ENCODE measurements at regions not wholly inside any gene's neighbourhood (a gene's known extent, or its start where the extent isn't known, plus 50 kb on each side); places are given as distances from the start of the nearest gene placed in this dataset.

DNA sequence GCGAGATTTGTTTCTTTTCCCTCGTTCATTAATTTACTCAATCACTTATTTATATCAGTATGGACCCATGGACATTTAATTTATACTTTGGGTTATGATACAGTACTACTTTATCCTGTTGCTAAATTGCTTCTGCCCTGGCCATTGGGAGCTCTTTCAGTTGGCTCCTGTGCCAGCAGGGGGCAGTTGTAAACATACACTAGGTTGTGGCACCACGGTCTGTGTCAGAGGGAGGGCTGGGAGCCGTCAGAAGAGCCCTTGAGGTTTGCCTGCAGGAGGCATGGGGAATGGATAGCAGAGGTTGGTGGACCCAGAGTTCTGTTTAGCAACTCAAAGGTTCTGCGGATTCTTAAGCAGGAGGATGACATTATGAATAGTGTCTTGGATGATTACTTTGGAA, 94.3 kb downstream of the ERCC5 start:
- TF ChIP-seq EZH2 (IDR thresholded peaks at IDR 0.05; ENCODE audit: borderline replicate concordance, insufficient read depth, low read depth, low read length, poor library complexity, severe bottlenecking), result no peak
- TF ChIP-seq, protein P1, sequence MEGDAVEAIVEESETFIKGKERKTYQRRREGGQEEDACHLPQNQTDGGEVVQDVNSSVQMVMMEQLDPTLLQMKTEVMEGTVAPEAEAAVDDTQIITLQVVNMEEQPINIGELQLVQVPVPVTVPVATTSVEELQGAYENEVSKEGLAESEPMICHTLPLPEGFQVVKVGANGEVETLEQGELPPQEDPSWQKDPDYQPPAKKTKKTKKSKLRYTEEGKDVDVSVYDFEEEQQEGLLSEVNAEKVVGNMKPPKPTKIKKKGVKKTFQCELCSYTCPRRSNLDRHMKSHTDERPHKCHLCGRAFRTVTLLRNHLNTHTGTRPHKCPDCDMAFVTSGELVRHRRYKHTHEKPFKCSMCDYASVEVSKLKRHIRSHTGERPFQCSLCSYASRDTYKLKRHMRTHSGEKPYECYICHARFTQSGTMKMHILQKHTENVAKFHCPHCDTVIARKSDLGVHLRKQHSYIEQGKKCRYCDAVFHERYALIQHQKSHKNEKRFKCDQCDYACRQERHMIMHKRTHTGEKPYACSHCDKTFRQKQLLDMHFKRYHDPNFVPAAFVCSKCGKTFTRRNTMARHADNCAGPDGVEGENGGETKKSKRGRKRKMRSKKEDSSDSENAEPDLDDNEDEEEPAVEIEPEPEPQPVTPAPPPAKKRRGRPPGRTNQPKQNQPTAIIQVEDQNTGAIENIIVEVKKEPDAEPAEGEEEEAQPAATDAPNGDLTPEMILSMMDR (IDR thresholded peaks at IDR 0.05), result no peak
